ENCODE measurements at regions not wholly inside any gene's neighbourhood (a gene's known extent, or its start where the extent isn't known, plus 50 kb on each side); places are given as distances from the start of the nearest gene placed in this dataset.
"Not testable (repeated sequence)": the region's sequence is repeated elsewhere in the genome, so short reads cannot be mapped to it uniquely, and the experiment has no call there.

GRCh38 chr4:158958489-158959270 lies 144.2 kb upstream of the RAPGEF2 start:
- no peak for DNase-seq

GRCh38 chr4:158962393-158962792 lies 140.5 kb upstream of the RAPGEF2 start:
- DNase-seq = no peak

GRCh38 chr4:158963282-158963681 lies 139.6 kb upstream of the RAPGEF2 start:
- not testable (repeated sequence) for DNase-seq

GRCh38 chr4:158964114-158964727 lies 138.7 kb upstream of the RAPGEF2 start:
- no peak for DNase-seq

GRCh38 chr4:158964728-158965124 lies 138.2 kb upstream of the RAPGEF2 start:
- DNase-seq = no peak

GRCh38 chr4:158965226-158965625 lies 137.7 kb upstream of the RAPGEF2 start:
- no peak for DNase-seq

GRCh38 chr4:158966091-158966490 lies 136.8 kb upstream of the RAPGEF2 start:
- DNase-seq = no peak

- DNase-seq = no peak
Measured at GRCh38 chr4:158968961-158969360, 133.9 kb upstream of the RAPGEF2 start.

GRCh38 chr4:158970812-158971211 lies 132.1 kb upstream of the RAPGEF2 start:
- DNase-seq = no peak

GRCh38 chr4:158974438-158974837 lies 128.4 kb upstream of the RAPGEF2 start:
- DNase-seq = not testable (repeated sequence)

- DNase-seq = not testable (repeated sequence)
Measured at GRCh38 chr4:158980711-158981110, 122.2 kb upstream of the RAPGEF2 start.

- DNase-seq = no peak
Measured at GRCh38 chr4:158991534-158992155, 111.2 kb upstream of the RAPGEF2 start.

- DNase-seq = no peak
Measured at GRCh38 chr4:158993891-158994290, 109.0 kb upstream of the RAPGEF2 start.

- no peak for DNase-seq
Measured at GRCh38 chr4:158995040-158995439, 107.8 kb upstream of the RAPGEF2 start.

GRCh38 chr4:158995965-158996364 lies 106.9 kb upstream of the RAPGEF2 start:
- DNase-seq = no peak

GRCh38 chr4:158996669-158997074 lies 106.2 kb upstream of the RAPGEF2 start:
- peak; percentile 23 for DNase-seq

- no peak for DNase-seq
Measured at GRCh38 chr4:158997660-158998349, 105.1 kb upstream of the RAPGEF2 start.

- no peak for DNase-seq
Measured at GRCh38 chr4:158998624-158999023, 104.3 kb upstream of the RAPGEF2 start.

- DNase-seq = no peak
Measured at GRCh38 chr4:158999166-158999682, 103.7 kb upstream of the RAPGEF2 start.

- no peak for DNase-seq
Measured at GRCh38 chr4:158999849-159000248, 103.0 kb upstream of the RAPGEF2 start.

- DNase-seq = no peak
Measured at GRCh38 chr4:159002950-159003349, 99.9 kb upstream of the RAPGEF2 start.

GRCh38 chr4:159003420-159004253 lies 99.2 kb upstream of the RAPGEF2 start:
- no peak for DNase-seq
